ENCODE measurements at regions not wholly inside any gene's neighbourhood (a gene's known extent, or its start where the extent isn't known, plus 50 kb on each side); places are given as distances from the start of the nearest gene placed in this dataset.

- Histone ChIP-seq H3K9me3 (ENCODE audit: low read depth, low read length, poor library complexity, severe bottlenecking) (peaks cover 3% of the 10 kb centered on the region), H3K27ac (ENCODE audit: low read depth, low read length, poor library complexity, severe bottlenecking) (no peak overlapping the region), H3K4me3 (ENCODE audit: low read depth, low read length, poor library complexity, severe bottlenecking) (no peak overlapping the region), H3K27me3 (replicated peaks; ENCODE audit: insufficient read depth, low read depth, low read length, poor library complexity) (no peaks in the 10 kb centered on the region), H3K4me1 (ENCODE audit: insufficient read depth, low read length, poor library complexity, severe bottlenecking) (no peaks in the 10 kb centered on the region), H3K36me3 (ENCODE audit: insufficient read depth, low read length, poor library complexity, severe bottlenecking) (no peaks in the 10 kb centered on the region)
- TF ChIP-seq CTCF (conservative IDR thresholded peaks at IDR 0.05; ENCODE audit: low read depth, low read length) = no peak
- no peak for TF ChIP-seq EZH2 (IDR thresholded peaks at IDR 0.05; ENCODE audit: borderline replicate concordance, low read depth, low read length, poor library complexity, severe bottlenecking)
- ChIA-PET CTCF (no interaction called here), POLR2A (ENCODE audit: low non-redundant PET) (no interaction called here)
- intact Hi-C loops (cut with micrococcal nuclease; ENCODE audit: unreplicated experiment) = no loop called here
- no TSS peak for BruUV-seq (replicated peaks)
- DNase-seq (ENCODE audit: low spot score) = no peak
Observed at GRCh38 chr3:145005427-145005826, 1033.8 kb downstream of the DIPK2A start.

- no peaks in the 10 kb centered on the region for H3K36me3 ChIP-seq (ENCODE audit: insufficient read depth, low read length, poor library complexity, severe bottlenecking)
- H3K27me3 ChIP-seq (replicated peaks; ENCODE audit: insufficient read depth, low read depth, low read length, poor library complexity) = no peaks in the 10 kb centered on the region
- no peak for DNase-seq (ENCODE audit: low spot score)
- H3K27ac ChIP-seq (ENCODE audit: low read depth, low read length, poor library complexity, severe bottlenecking) = no peak overlapping the region
- peaks cover 3% of the 10 kb centered on the region for H3K9me3 ChIP-seq (ENCODE audit: low read depth, low read length, poor library complexity, severe bottlenecking)
- ChIA-PET CTCF (no interaction called here), POLR2A (ENCODE audit: low non-redundant PET) (no interaction called here)
- BruUV-seq (replicated peaks) = no TSS peak
- no peak overlapping the region for H3K4me3 ChIP-seq (ENCODE audit: low read depth, low read length, poor library complexity, severe bottlenecking)
- H3K4me1 ChIP-seq (ENCODE audit: insufficient read depth, low read length, poor library complexity, severe bottlenecking) = no peaks in the 10 kb centered on the region
- TF ChIP-seq EZH2 (IDR thresholded peaks at IDR 0.05; ENCODE audit: borderline replicate concordance, low read depth, low read length, poor library complexity, severe bottlenecking) (no peak), CTCF (conservative IDR thresholded peaks at IDR 0.05; ENCODE audit: low read depth, low read length) (no peak)
- intact Hi-C loops (cut with micrococcal nuclease; ENCODE audit: unreplicated experiment) = no loop called here
Observed at GRCh38 chr3:145006271-145006670, 1034.6 kb downstream of the DIPK2A start.

- intact Hi-C loops (cut with micrococcal nuclease; ENCODE audit: unreplicated experiment) = no loop called here
- BruUV-seq (replicated peaks) = no TSS peak
- ChIA-PET CTCF (no interaction called here), POLR2A (ENCODE audit: low non-redundant PET) (no interaction called here)
- Histone ChIP-seq H3K27ac (ENCODE audit: low read depth, low read length, poor library complexity, severe bottlenecking) (no peak overlapping the region), H3K4me3 (ENCODE audit: low read depth, low read length, poor library complexity, severe bottlenecking) (no peak overlapping the region), H3K36me3 (ENCODE audit: insufficient read depth, low read length, poor library complexity, severe bottlenecking) (no peaks in the 10 kb centered on the region), H3K9me3 (ENCODE audit: low read depth, low read length, poor library complexity, severe bottlenecking) (no peaks in the 10 kb centered on the region), H3K4me1 (ENCODE audit: insufficient read depth, low read length, poor library complexity, severe bottlenecking) (no peaks in the 10 kb centered on the region), H3K27me3 (replicated peaks; ENCODE audit: insufficient read depth, low read depth, low read length, poor library complexity) (no peaks in the 10 kb centered on the region)
- DNase-seq (ENCODE audit: low spot score) = no peak
- TF ChIP-seq CTCF (conservative IDR thresholded peaks at IDR 0.05; ENCODE audit: low read depth, low read length) = no peak
- TF ChIP-seq EZH2 (IDR thresholded peaks at IDR 0.05; ENCODE audit: borderline replicate concordance, low read depth, low read length, poor library complexity, severe bottlenecking) = no peak
Observed at GRCh38 chr3:145013931-145014330, 1042.3 kb downstream of the DIPK2A start.

Data from A673 (cell line).